Esophagus mucosa (tissue), 1 donor: ENCODE measurements at regions not wholly inside any gene's neighbourhood (a gene's known extent, or its start where the extent isn't known, plus 50 kb on each side); places are given as distances from the start of the nearest gene placed in this dataset.
"Not testable (repeated sequence)": the region's sequence is repeated elsewhere in the genome, so short reads cannot be mapped to it uniquely, and the experiment has no call there.

Experiments
- ATAC-seq: fragments of 200-7000 bp; cut with Tn5 transposase; one replicate; pipeline ENCODE4 v1.9.1; 2020
- donor health status: DM: yes; HTN: yes; CAD: no.

- ATAC-seq, result no peak
Measured at GRCh38 chr15:53210653-53211052, 420.5 kb upstream of the ONECUT1 start.

GRCh38 chr15:53209396-53210042 is 419.4 kb upstream of the ONECUT1 start:
- ATAC-seq, result no peak

- ATAC-seq, result no peak
Measured at GRCh38 chr15:53208751-53209150, 418.6 kb upstream of the ONECUT1 start.

GRCh38 chr15:53203454-53203853 is 413.3 kb upstream of the ONECUT1 start:
- ATAC-seq, result no peak

- ATAC-seq, result no peak
Measured at GRCh38 chr15:53202876-53203275, 412.7 kb upstream of the ONECUT1 start.

GRCh38 chr15:53197426-53197839 is 407.3 kb upstream of the ONECUT1 start:
- ATAC-seq, result peak; percentile 59

GRCh38 chr15:53196788-53197187 is 406.7 kb upstream of the ONECUT1 start:
- ATAC-seq, result no peak

GRCh38 chr15:53196242-53196641 is 406.1 kb upstream of the ONECUT1 start:
- no peak for ATAC-seq

- no peak for ATAC-seq
Measured at GRCh38 chr15:53193149-53193548, 403.0 kb upstream of the ONECUT1 start.

GRCh38 chr15:53189860-53190259 is 399.7 kb upstream of the ONECUT1 start:
- ATAC-seq, result no peak

GRCh38 chr15:53183449-53183848 is 393.3 kb upstream of the ONECUT1 start:
- not testable (repeated sequence) for ATAC-seq

- no peak for ATAC-seq
Measured at GRCh38 chr15:53171571-53171970, 381.4 kb upstream of the ONECUT1 start.

GRCh38 chr15:53166684-53167201 is 376.6 kb upstream of the ONECUT1 start:
- ATAC-seq, result no peak

GRCh38 chr15:53165988-53166683 is 376.0 kb upstream of the ONECUT1 start:
- ATAC-seq, result no peak

GRCh38 chr15:53160092-53160704 is 370.1 kb upstream of the ONECUT1 start:
- ATAC-seq, result no peak

GRCh38 chr15:53159458-53159857 is 369.3 kb upstream of the ONECUT1 start:
- no peak for ATAC-seq

GRCh38 chr15:53158995-53159394 is 368.9 kb upstream of the ONECUT1 start:
- no peak for ATAC-seq

GRCh38 chr15:53133255-53133850 is 343.2 kb upstream of the ONECUT1 start:
- no peak for ATAC-seq

GRCh38 chr15:53130943-53131342 is 340.8 kb upstream of the ONECUT1 start:
- no peak for ATAC-seq

GRCh38 chr15:53129121-53129904 is 339.2 kb upstream of the ONECUT1 start:
- no peak for ATAC-seq

- no peak for ATAC-seq
Measured at GRCh38 chr15:53128652-53129051, 338.5 kb upstream of the ONECUT1 start.

- no peak for ATAC-seq
Measured at GRCh38 chr15:53126144-53126543, 336.0 kb upstream of the ONECUT1 start.

GRCh38 chr15:53122818-53123217 is 332.7 kb upstream of the ONECUT1 start:
- ATAC-seq, result no peak
